Neural cell (in vitro differentiated cells): ENCODE measurements at regions not wholly inside any gene's neighbourhood (a gene's known extent, or its start where the extent isn't known, plus 50 kb on each side); places are given as distances from the start of the nearest gene placed in this dataset.

Experiments used
- H2AFZ ChIP-seq: fragments of 200-600, 300-800 bp; sonication (generic), shearing (Covaris generic); 2 replicates; pipeline ENCODE4 v1.6.0; 2014; ENCODE audit warnings: low read depth, mild to moderate bottlenecking, antibody characterized with exemption, low read length, moderate library complexity
- H3F3A ChIP-seq: fragments of 200-600 bp; shearing (Covaris generic); 2 replicates; pipeline ENCODE4 v1.6.1; 2016; ENCODE audit warnings: mild to moderate bottlenecking, moderate library complexity, mixed read lengths, antibody characterized with exemption, low read length; ENCODE audit not compliant: insufficient read depth, poor library complexity, severe bottlenecking
- H3K27ac ChIP-seq: fragments of 200-600, 300-800 bp; sonication (generic), shearing (Covaris generic); 2 replicates; pipeline ENCODE4 v1.5.1; 2014; ENCODE audit warnings: mild to moderate bottlenecking, low read length, moderate library complexity
- H3K27me3 ChIP-seq: fragments of 300-800, 200-600 bp; sonication (generic), shearing (Covaris generic); 2 replicates; pipeline ENCODE4 v1.6.0; 2014; ENCODE audit warnings: mild to moderate bottlenecking, low read depth, low read length, moderate library complexity; ENCODE audit not compliant: insufficient read depth
- H3K36me3 ChIP-seq: fragments of 300-800, 200-600 bp; sonication (generic), shearing (Covaris generic); 2 replicates; pipeline ENCODE4 v1.5.1; 2014; ENCODE audit warnings: mild to moderate bottlenecking, antibody characterized with exemption, low read length, moderate library complexity; ENCODE audit not compliant: insufficient read depth
- H3K4me2 ChIP-seq: fragments of 300-800, 200-600 bp; sonication (generic), shearing (Covaris generic); 2 replicates; pipeline ENCODE4 v1.6.0; 2014; ENCODE audit warnings: mild to moderate bottlenecking, low read length
- H3K4me3 ChIP-seq: fragments of 300-800, 200-600 bp; sonication (generic), shearing (Covaris generic); 2 replicates; pipeline ENCODE4 v1.5.1; 2014; ENCODE audit warnings: mild to moderate bottlenecking, low read length, moderate library complexity
- H3K79me2 ChIP-seq: fragments of 200-600 bp; shearing (Covaris generic); replicated peaks from 2 replicates; pipeline ENCODE4 v1.6.0; 2014; ENCODE audit warnings: mild to moderate bottlenecking, low read length, moderate library complexity; ENCODE audit not compliant: insufficient read depth
- H3K9ac ChIP-seq: fragments of 300-800, 200-600 bp; sonication (generic), shearing (Covaris generic); 2 replicates; pipeline ENCODE4 v1.6.1; 2016; ENCODE audit warnings: mild to moderate bottlenecking, low read length, mixed read lengths
- H3K9me2 ChIP-seq: fragments of 200-600 bp; shearing (Covaris generic); 2 replicates; pipeline ENCODE4 v1.6.1; 2016; ENCODE audit warnings: mild to moderate bottlenecking, low read length, mixed read lengths; ENCODE audit not compliant: insufficient read depth
- H3K9me3 ChIP-seq: fragments of 200-600, 300-800 bp; sonication (generic), shearing (Covaris generic); 2 replicates; pipeline ENCODE4 v1.6.1; 2016; ENCODE audit warnings: mild to moderate bottlenecking, mixed run types, low read length, moderate library complexity, mixed read lengths
- H4K20me1 ChIP-seq: fragments of 200-600 bp; shearing (Covaris generic); 2 replicates; pipeline ENCODE4 v1.6.1; 2016; ENCODE audit warnings: mild to moderate bottlenecking, mixed run types; ENCODE audit not compliant: insufficient read depth
- EP300 ChIP-seq: fragments of 450-650 bp; conservative IDR thresholded peaks from 2 replicates; pipeline ENCODE4 v1.6.1; 2014; ENCODE audit warnings: antibody characterized with exemption, mild to moderate bottlenecking, moderate library complexity; ENCODE audit not compliant: poor library complexity, severe bottlenecking
- EZH2 ChIP-seq: fragments of 200-600, 300-800 bp; shearing (Covaris generic), sonication (generic); IDR thresholded peaks from 2 replicates; pipeline ENCODE4 v1.6.1; 2014; ENCODE audit warnings: antibody characterized with exemption, low read length, borderline replicate concordance, mild to moderate bottlenecking; ENCODE audit not compliant: insufficient read depth, poor library complexity, severe bottlenecking
- MXI1 ChIP-seq: fragments of 450-650 bp; conservative IDR thresholded peaks from 2 replicates; pipeline ENCODE4 v1.6.1; 2014; ENCODE audit warnings: antibody characterized with exemption, mild to moderate bottlenecking; ENCODE audit not compliant: poor library complexity, severe bottlenecking
- POLR2AphosphoS5 ChIP-seq: IDR thresholded peaks from 2 replicates; pipeline ENCODE4 v1.6.1; 2012
- RAD21 ChIP-seq: fragments of 450-650 bp; conservative IDR thresholded peaks from 2 replicates; pipeline ENCODE4 v1.6.1; 2014; ENCODE audit warnings: antibody characterized with exemption, mild to moderate bottlenecking, moderate library complexity
- SMC3 ChIP-seq: fragments of 450-650 bp; conservative IDR thresholded peaks from 2 replicates; pipeline ENCODE4 v1.6.1; 2014; ENCODE audit warnings: antibody characterized with exemption, mild to moderate bottlenecking, moderate library complexity; ENCODE audit not compliant: poor library complexity
- TAF1 ChIP-seq: IDR thresholded peaks from 2 replicates; pipeline ENCODE4 v1.6.1; 2012; ENCODE audit warnings: low read depth
- TF ChIP-seq, protein P1 (sequence below): fragments of 450-650 bp; IDR thresholded peaks from 2 replicates; pipeline ENCODE4 v1.5.1; 2014; ENCODE audit warnings: antibody characterized with exemption, mild to moderate bottlenecking, moderate library complexity; ENCODE audit not compliant: poor library complexity, severe bottlenecking
- TF ChIP-seq, protein P2 (sequence below): IDR thresholded peaks from 2 replicates; pipeline ENCODE4 v1.6.1; 2012; ENCODE audit warnings: borderline replicate concordance

DNA sequence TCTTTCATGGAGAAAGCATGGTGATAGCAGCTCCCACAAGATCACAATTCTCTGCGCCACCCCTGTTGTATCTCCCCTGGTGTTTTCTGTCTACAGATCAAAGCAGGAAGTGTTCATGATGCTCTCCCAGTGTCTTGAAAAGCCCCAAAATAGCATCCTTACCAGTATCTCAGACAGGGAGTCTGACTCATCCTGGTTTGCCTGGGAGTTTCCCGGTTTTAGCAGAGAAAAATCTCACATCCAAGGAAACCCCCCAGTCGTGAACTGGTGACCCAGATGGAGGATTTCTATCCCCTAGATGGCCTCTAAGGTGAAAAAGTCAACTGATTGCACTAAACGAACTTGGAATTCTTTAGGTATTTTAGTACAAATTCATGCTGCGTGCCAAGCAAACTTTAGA lies 64.3 kb upstream of the NR0B1 start:
- no peaks in the 10 kb centered on the region for H3F3A ChIP-seq
- no peaks in the 10 kb centered on the region for H3K36me3 ChIP-seq
- no peak overlapping the region for H3K9ac ChIP-seq
- no peaks in the 10 kb centered on the region for H3K79me2 ChIP-seq
- H4K20me1 ChIP-seq, result no peaks in the 10 kb centered on the region
- H3K4me2 ChIP-seq, result no peak overlapping the region
- H3K9me2 ChIP-seq, result no peaks in the 10 kb centered on the region
- no peak for TF ChIP-seq EZH2
- no peak for TF ChIP-seq EP300
- TF ChIP-seq, protein P1, sequence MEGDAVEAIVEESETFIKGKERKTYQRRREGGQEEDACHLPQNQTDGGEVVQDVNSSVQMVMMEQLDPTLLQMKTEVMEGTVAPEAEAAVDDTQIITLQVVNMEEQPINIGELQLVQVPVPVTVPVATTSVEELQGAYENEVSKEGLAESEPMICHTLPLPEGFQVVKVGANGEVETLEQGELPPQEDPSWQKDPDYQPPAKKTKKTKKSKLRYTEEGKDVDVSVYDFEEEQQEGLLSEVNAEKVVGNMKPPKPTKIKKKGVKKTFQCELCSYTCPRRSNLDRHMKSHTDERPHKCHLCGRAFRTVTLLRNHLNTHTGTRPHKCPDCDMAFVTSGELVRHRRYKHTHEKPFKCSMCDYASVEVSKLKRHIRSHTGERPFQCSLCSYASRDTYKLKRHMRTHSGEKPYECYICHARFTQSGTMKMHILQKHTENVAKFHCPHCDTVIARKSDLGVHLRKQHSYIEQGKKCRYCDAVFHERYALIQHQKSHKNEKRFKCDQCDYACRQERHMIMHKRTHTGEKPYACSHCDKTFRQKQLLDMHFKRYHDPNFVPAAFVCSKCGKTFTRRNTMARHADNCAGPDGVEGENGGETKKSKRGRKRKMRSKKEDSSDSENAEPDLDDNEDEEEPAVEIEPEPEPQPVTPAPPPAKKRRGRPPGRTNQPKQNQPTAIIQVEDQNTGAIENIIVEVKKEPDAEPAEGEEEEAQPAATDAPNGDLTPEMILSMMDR, result no peak
- TF ChIP-seq POLR2AphosphoS5, result no peak
- TF ChIP-seq, protein P2, sequence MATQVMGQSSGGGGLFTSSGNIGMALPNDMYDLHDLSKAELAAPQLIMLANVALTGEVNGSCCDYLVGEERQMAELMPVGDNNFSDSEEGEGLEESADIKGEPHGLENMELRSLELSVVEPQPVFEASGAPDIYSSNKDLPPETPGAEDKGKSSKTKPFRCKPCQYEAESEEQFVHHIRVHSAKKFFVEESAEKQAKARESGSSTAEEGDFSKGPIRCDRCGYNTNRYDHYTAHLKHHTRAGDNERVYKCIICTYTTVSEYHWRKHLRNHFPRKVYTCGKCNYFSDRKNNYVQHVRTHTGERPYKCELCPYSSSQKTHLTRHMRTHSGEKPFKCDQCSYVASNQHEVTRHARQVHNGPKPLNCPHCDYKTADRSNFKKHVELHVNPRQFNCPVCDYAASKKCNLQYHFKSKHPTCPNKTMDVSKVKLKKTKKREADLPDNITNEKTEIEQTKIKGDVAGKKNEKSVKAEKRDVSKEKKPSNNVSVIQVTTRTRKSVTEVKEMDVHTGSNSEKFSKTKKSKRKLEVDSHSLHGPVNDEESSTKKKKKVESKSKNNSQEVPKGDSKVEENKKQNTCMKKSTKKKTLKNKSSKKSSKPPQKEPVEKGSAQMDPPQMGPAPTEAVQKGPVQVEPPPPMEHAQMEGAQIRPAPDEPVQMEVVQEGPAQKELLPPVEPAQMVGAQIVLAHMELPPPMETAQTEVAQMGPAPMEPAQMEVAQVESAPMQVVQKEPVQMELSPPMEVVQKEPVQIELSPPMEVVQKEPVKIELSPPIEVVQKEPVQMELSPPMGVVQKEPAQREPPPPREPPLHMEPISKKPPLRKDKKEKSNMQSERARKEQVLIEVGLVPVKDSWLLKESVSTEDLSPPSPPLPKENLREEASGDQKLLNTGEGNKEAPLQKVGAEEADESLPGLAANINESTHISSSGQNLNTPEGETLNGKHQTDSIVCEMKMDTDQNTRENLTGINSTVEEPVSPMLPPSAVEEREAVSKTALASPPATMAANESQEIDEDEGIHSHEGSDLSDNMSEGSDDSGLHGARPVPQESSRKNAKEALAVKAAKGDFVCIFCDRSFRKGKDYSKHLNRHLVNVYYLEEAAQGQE, result no peak
- no peak for TF ChIP-seq TAF1
- TF ChIP-seq MXI1, result no peak
- no peak for TF ChIP-seq RAD21
- TF ChIP-seq SMC3, result no peak
- H3K27ac ChIP-seq, result no peak overlapping the region
- no peaks in the 10 kb centered on the region for H3K9me3 ChIP-seq
- no peaks in the 10 kb centered on the region for H3K27me3 ChIP-seq
- no peak overlapping the region for H2AFZ ChIP-seq
- no peak overlapping the region for H3K4me3 ChIP-seq

DNA sequence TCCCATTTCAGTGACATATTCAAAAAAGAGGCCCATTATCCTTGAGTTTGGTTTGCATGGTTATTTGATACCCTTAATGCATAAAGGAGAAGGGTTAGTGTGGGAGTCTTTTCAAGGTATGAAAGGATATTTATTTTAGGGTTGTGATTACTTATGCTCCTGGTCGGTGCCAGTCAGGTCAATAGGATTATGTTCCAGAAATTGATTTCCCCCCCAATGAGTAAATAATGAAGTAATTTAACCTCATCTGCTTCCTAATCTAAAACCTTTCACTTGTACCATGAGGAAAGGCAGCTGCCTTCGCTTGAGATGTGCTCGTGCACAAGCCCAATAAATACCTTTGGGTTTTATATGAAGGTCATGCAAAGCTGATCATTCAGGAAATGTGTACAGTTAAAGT lies 55.0 kb upstream of the NR0B1 start:
- no peak overlapping the region for H2AFZ ChIP-seq
- H3K9me2 ChIP-seq, result no peaks in the 10 kb centered on the region
- no peaks in the 10 kb centered on the region for H3K79me2 ChIP-seq
- H3F3A ChIP-seq, result no peaks in the 10 kb centered on the region
- H3K27me3 ChIP-seq, result no peaks in the 10 kb centered on the region
- H3K27ac ChIP-seq, result no peak overlapping the region
- H3K4me3 ChIP-seq, result no peak overlapping the region
- no peak overlapping the region for H3K4me2 ChIP-seq
- H3K36me3 ChIP-seq, result no peaks in the 10 kb centered on the region
- TF ChIP-seq, protein P1, result no peak
- TF ChIP-seq SMC3 (no peak), POLR2AphosphoS5 (no peak), TAF1 (no peak), MXI1 (no peak), EP300 (no peak), RAD21 (no peak), EZH2 (no peak)
- TF ChIP-seq, protein P2, result no peak
- H3K9ac ChIP-seq, result no peak overlapping the region
- no peaks in the 10 kb centered on the region for H3K9me3 ChIP-seq
- H4K20me1 ChIP-seq, result no peaks in the 10 kb centered on the region
